UCSD-AML1 (cell line): ENCODE measurements at regions not wholly inside any gene's neighbourhood (a gene's known extent, or its start where the extent isn't known, plus 50 kb on each side); places are given as distances from the start of the nearest gene placed in this dataset.
"Not testable (repeated sequence)": the region's sequence is repeated elsewhere in the genome, so short reads cannot be mapped to it uniquely, and the experiment has no call there.

ENCODE experiments used
- DNase-seq: peaks from one replicate; lab custom pipeline; 2025; ENCODE audit not compliant: unreplicated experiment; lab: John Stamatoyannopoulos, UW

DNA sequence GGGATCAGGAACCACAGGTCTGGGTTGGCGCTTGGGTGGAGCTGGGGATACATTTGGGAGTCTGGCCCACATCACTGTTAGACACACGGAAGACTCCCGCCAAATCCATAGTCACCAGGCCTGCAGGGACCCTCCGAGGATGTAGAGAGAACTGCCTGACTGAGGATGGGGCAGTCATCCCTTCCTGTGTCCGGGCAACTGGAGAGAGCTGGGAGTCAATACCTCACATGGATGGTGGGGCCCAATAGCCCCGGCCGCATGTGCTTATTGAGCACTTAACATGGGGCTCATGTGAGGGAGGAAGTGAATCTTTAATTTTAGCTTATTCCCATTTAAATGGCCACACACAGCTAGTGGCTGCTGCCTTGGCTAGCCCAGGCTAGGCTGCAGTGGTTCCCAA, 124.5 kb downstream of the TLR5 start:
- DNase-seq = no peak

DNA sequence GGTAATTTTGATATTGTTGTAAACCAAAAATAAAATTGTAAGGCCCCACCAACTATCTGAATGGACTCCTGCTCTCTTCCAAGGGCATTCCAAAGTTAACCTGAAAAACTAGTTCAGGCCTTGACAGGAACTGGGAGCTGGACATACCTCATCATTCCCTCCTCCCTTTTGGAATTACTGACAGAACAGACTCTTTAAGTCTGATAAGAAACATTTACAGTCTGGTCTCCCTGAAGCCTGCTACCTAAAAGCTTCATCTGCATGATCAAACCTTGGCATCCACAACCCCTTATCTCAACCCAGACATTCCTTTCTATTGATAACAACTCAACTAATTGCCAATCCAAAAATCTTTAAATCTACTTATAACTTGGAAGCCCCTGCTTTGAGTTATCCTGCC, 123.8 kb downstream of the TLR5 start:
- DNase-seq = no peak

DNA sequence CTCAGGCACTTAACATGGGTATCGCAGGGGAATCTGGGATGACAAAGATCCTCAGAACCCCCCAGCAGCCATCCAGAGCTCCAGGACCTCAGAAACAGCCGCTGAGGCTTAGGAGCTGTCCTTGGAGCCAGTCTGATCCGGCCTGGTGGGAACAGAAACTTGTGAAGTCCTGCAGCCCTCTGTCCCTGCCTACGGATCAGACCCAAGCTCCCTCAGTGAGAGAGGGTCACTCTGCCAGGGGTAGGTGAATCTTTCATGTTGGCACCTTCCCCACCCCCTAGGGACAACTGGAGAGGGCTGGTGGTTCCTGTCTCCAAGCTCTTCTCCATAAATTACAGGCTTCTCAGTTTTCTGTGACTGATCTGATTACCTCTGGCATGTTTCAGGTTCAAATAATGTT, 122.3 kb downstream of the TLR5 start:
- DNase-seq = no peak

DNA sequence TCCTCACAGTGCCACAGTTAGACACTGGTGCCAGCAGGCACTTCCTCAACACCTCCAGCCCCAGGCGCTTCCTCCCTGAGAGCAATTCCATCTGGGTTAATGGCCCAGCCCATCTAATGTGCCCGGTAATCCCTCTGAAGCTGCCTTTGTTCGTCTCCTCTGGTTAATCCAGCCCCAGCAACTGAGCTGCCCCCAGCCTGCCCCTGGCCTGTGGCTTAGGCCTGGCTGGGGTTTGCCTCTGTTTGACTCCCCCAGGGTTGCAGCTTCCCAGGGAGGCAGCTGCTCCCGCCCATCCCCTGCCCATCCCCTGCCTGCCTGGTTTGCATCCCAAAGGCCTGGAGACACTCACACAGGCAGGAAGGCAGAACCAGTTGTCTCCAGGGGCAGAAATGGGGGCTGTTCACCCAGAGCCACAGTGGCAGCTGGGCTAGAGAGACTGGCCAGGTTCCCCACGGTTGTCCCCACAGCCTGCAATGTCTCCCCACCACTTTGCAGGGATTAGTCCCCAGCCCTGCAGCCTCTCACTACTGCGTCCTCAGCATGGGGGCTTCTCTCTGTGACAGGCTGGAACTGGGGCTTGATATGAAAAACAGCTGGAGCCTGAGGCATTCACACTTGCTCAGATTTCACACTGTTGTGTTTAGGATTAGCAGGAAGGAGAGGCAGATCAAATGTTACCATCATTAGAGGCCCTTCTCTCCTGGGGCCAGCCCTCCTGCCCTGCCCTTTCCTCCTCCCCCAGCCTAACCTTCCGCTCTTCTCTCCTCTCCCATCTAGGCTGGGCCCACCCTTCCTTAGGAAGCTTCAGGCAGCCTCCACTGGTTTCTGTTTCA, 120.2 kb downstream of the TLR5 start:
- no peak for DNase-seq

DNA sequence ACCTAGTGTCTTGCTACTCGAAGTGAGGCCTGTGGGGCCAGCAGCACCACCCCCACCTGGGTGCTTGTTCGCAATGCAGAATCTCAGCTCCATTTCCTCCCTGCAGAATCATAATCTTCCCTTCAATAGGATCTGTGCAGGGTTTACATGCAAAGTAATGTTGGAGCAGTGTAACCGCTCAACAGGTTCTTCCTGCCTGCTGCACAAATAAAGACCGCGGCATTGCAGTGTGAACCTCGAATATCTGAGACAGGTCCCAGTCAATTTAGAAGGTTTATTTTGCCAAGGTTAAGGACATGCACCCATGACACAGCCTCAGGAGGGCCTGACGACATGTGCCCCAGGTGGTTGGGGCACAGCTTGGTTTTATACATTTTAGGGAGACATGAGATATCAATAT, 119.2 kb downstream of the TLR5 start:
- no peak for DNase-seq

DNA sequence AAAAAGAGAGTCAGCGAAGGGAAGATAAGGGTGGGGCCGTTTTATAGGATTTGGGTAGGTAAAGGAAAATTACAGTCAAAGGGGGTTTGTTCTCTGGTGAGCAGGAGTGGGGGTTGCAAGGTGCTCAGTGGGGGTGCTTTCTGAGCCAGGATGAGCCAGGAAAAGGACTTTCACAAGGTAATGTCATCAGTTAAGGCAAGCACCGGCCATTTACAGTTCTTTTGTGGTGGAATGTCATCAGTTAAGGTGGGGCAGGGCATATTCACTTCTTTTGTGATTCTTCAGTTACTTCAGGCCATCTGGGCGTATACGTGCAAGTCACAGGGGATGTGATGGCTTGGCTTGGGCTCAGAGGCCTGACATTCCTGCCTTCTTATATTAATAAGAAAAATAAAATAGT, 118.6 kb downstream of the TLR5 start:
- not testable (repeated sequence) for DNase-seq

DNA sequence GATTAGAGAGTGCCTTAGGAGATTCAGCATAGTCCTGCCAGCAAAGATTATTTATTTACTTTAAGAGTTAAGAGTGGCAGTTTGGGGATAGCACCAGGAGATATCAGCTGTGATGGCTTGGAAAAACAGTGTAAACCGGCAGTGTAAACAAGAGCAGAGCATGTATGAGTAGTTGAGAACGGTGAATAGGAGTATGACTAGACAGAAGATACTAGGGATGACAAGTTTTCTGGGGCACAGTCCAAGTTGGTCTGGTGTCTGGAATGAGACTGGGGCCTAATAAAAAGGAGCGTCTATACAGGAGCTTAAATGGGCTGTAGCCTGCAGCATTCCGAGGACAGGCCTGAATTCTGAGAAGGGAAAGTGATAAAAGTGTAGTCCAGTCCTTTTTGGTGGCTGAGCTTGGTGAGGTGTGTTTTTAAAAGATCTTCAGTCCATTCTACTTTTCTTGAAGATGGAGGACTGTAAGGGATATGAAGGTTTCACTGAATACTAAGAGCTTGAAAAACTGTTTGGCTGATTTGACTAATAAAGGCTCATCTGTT, 117.8 kb downstream of the TLR5 start:
- not testable (repeated sequence) for DNase-seq

DNA sequence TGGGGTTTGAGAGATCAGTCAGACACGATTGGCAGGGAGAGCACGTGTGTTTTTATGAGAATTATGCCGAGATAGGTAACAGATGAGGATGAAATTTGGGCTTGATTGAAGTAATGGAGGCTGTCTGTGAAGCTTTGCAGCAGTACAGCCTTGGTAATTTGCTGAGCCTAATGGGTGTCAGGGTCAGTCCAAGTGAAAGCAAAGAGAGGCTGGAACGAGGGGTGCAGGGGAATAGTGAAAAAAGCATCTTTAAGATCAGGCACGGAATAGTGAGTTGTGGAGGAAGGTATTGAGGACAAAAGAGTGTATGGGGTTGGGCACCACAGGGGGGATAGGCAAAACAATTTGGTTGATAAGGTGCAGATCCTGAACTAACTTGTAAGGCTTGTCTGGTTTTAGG, 116.4 kb downstream of the TLR5 start:
- DNase-seq = not testable (repeated sequence)

DNA sequence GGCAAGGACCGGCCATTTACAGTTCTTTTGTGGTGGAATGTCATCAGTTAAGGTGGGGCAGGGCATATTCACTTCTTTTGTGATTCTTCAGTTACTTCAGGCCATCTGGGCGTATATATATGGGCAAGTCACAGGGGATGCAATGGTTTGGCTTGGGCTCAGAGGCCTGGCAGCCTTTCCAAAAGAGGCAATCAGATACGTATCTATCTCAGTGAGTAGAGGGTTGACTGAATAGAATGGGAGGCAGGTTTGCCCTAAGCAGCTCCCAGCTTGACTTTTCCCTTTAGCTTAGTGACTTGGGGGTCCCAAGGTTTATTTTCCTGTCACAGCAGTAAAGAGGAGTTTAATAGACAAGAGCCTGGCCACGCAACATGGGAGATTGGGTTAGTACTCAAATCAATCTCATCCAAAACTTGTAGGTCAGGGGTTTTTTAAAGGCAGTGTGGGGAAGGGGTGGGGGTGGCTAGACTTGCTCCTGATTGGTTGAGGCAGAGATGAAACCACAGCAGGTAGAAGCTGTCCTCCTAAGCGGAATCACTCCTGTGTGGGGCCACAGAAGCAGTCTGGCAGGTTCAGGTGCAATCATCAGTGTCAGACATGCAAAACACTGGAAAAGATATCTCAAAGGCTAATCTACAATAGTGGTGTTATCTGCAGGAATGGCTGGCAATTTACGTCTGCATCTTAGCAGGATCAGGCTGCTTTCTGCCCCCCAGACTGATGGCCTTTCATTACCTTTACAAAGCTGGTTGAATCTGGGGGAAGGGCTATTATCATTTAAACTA, 112.9 kb downstream of the TLR5 start:
- no peak for DNase-seq

DNA sequence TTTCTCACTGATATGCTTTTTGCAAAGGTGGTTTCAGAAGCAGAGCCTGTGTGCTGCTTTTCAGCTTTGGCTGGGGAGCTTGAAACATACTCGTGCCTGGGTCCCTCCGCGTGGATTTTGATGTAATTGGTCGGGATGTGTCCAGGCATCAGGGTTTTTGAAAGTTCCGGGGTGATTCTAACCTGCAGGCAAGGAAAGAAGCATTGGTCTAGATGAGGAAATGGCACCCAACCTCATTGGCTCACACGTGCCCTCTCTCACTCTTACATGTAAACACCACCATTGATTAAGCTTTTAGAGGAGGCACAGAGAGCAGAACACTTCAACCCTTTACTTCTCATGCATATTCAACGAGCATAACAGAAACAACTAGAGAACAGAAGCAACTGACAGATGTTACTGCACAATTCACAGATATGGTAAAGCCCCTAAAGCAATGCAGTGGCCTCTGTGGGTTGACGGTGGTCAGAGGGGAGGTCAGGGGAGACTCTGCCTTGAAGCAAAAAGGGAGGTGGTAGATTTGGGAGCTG, 112.1 kb downstream of the TLR5 start:
- DNase-seq = no peak

DNA sequence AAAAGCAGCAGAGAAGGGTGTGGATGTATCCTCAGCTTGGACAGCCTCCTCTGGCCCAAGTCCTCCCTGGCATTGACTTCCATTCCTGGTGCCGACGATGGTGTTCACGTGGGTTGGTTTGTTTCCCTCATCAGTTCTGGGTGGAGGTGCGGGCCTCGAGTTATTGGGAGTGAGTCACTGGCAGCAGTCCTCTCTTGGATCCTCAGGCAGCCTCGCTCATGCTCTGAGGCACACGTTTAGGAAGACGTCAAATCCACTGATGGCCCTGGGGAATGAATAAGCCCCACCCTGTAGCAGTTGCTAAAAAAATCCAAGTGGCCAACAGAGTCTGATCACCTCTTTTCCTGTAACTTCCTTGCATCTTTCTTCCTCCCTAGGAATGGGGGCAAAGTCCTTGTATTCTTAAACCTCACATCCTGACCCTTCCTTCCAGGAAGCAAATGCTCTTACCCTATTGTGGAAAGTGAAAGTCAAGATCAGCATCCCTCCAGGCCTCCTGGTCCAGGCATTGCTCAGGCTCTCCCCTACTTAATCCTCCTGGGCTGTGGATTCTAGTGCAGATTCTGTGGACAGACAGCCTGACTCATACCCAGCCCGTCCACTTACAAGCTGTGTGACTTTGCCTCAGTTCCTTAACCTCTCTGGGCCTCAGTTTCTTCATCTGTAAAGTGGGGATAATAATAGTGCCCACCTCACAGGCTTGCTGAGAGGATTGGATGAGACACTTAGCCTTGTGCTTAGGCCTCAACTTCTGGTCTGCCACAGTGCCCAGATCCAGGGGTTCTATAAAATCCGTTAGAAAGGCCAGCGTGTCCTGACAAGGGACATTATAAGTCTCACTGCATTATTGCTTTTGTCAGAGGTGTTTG, 111.1 kb downstream of the TLR5 start:
- DNase-seq = no peak

DNA sequence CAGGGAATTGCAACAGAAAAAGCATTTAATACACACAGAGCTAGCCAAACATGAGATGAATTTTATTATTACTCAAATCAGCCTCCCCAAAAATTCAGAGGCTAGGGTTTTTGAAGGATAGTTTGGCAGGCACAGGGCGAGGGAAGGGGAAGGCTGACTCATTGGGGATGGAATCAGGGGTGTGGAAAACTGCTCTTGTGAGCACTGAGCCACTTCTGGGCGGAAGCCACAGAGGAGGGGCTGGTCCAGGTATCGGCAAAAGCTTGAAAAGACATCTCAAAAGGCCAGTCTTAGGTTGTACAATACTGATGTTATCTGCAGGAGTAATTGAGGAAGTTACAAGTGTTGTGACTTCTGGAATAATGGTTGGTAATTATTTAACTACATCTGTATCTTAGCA, 109.4 kb downstream of the TLR5 start:
- no peak for DNase-seq

DNA sequence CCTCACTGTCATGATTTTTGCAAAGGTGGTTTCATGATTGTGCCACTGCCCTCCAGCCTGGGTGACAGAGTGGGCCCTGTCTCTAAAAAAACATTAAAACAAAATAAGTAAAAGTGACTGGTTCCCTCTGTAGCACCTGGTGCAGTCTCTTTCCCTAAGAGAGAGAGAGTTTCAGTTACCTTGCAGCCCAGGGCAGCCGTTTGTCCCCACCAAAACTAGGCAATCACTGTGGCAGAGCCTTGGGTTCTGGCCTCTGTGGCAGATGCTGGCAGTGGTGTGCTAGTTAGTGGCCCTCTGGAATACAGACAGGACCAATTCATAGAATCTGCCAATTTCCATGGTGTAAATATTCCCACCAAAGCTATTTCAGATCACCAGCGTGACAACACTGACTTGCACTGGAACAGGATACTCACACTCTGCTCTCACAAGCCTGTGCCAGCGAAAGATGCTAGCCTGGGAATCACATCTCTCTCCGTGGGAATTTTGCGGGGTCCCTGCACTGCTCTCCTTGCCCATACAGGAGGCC, 108.7 kb downstream of the TLR5 start:
- DNase-seq = no peak

DNA sequence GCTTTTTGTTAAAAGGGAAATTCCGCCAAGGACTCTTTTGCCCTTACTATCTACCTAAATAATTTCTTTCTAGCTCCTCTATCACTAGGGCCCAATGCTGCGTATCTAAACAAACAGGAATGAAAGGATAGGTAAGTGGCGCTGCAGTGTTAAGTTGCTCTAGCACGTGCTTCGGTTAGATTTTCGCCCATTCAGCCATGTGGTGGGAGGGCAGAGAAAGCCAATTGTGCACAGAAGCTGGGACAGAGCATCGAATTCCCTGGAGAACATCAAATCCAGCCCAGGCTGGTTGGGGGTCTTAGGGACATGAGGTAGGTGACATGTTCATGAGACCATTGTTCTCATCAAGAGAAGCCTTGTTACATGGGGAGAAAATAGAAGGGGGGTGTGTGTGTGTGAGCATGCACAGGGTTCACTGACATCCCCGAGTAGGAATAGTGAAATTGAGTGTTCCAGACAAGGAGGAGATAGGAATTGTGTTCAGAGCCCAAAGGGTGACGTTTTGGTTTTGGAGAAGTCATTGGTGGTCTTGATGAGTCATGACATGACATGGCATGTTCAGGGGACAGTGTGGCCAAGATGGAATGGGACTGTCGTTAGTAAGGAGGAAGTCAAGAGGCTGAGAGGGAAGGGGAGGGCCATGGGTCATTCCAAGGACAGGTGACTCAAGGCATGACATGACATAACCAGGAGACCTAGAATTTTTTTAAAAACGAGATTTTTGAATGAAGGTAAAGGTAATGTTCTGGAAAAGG, 107.1 kb downstream of the TLR5 start:
- DNase-seq = no peak

DNA sequence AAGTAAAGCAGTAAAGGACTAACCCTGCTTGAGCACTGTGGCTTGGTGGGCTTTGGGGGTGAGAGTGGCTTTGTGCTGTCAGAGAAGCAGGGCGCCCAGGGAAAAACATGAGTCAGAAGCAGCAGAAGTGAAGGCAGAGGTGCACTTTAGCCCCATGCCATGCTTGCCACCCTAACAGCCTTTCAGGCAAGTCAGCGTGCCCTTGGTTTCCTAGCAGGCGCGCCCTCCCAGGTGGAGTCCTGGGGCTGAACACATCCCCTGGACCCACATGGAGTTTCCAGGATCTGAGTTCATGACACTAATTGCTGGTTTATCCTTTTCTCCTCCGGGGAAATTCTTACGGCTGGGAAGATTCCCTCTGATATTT, 106.6 kb downstream of the TLR5 start:
- no peak for DNase-seq

DNA sequence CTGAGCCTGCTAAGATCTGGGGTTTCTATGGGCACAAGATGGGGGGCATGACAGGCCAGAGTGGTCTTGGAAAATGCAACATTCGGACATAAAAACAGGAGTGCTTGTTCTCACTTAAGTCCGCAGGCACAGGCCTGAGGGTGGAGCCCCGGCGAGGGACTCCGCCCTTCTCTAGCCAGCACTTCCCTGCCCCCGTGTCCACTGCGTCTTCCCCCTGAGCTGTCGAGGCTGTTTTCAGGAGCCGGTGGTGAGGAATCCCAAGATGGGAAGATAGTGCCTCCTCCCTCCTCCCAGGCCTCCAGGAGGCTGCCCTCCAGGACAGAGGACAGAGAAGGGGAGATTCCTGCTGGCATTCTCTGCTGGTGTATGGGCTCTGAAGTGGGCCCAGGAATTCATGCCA, 105.2 kb downstream of the TLR5 start:
- DNase-seq = no peak

DNA sequence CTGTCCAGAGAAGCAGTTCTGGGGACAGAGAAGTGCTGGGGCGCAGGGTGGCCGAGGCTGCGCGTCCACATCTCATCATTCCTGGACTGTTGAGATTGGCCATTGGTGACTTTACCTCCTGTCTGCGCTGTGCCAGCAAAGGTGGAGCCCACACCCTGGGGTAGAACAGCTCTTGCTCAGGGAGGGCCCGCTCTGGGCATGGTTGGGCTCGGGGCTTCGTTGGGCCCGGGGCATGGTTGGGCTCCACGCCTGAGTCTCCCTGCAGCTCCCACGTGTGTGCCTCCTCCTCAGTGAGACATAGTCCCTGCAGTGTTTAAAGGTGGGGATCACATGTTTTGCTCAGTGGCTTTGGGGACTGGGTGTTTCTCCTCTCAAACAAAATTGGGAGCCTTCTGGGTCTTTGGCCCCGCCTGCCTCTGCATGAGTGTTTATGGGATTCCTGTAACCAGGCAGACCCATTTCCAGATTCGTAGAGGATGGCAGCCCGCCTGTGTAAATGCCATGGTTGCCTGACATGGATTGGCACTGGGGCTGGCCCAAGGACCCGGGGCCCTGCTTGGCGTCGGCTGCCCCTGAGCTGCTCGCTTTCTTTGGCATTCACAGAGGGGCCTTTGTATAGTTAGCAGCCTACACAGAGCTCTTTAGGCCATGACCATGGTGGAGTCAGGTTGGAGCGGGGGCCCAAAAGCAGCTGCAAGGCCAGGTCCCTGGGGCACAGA, 104.6 kb downstream of the TLR5 start:
- no peak for DNase-seq

DNA sequence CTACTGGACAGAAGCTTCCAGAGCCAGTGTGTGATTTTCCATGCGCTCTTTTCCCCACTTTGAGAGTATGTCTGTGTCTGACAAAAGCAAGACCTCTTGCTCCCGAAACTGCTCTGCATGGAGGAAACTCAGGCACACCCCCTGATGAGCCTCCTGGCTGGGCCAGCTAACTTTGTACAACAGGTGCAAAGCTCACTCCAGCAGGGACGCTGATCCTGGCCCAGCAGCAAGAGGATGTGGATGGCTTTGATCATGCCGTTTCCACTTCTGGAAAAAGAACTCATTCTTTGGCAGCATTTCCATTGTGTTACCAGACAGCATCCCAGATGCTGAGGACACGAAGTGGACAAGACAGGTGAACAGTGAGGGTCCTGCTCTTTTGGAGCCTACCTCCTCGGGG, 103.1 kb downstream of the TLR5 start:
- no peak for DNase-seq

DNA sequence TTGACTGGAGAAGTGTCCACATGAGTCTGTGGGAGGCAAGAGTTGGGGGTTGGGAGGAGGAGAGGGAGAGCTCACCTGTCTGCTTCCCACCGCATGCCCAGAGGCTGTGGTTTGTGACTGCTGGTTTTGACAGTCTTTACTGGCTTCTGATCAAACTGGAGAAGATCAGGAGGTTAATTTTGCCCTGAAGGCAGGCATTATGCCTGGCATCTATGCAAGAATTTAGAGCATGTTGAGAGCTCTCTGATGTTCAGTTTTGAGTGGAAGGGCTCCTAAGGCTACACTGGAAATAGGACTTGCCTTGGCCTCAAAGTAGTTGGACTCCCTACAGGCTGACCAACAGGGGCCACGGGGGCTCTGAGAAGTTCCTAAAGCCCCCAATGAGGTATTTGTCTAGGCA, 101.6 kb downstream of the TLR5 start:
- DNase-seq = no peak
